Left renal cortex interstitium (tissue), 4 donors: ENCODE measurements at regions not wholly inside any gene's neighbourhood (a gene's known extent, or its start where the extent isn't known, plus 50 kb on each side); places are given as distances from the start of the nearest gene placed in this dataset.

Experiments used
- DNase-seq, 4 donors: peaks; one replicate each; pipeline ENCODE4 v3.0.0-alpha.2; 2013; ENCODE audit warnings: low read depth in 4 of 4, low spot score in 2 of 4, missing footprints in 1 of 4

GRCh38 chr12:53803194-53803593 is 51.4 kb upstream of the CISTR start:
- DNase-seq, result no peak

GRCh38 chr12:53803703-53804102 is 51.9 kb upstream of the CISTR start:
- no peak for DNase-seq

- no peak for DNase-seq
These were observed 52.6 kb upstream of the CISTR start for GRCh38 chr12:53804429-53804828.

GRCh38 chr12:53805067-53805466 is 53.3 kb upstream of the CISTR start:
- DNase-seq, result no peak

GRCh38 chr12:53805791-53806190 is 54.0 kb upstream of the CISTR start:
- DNase-seq, result no peak

GRCh38 chr12:53806721-53807120 is 54.9 kb upstream of the CISTR start:
- DNase-seq, result no peak

GRCh38 chr12:53807322-53807860 is 55.6 kb upstream of the CISTR start:
- DNase-seq, result no peak

GRCh38 chr12:53808023-53808705 is 56.4 kb upstream of the CISTR start:
- DNase-seq, result no peak

GRCh38 chr12:53809005-53809404 is 57.2 kb upstream of the CISTR start:
- no peak for DNase-seq

- no peak for DNase-seq
These were observed 59.2 kb upstream of the CISTR start for GRCh38 chr12:53810950-53811349.

- DNase-seq, result peak in 1 of 4 donors; percentile 29
These were observed 59.8 kb upstream of the CISTR start for GRCh38 chr12:53811606-53812005.

- DNase-seq, result no peak
These were observed 64.7 kb upstream of the CISTR start for GRCh38 chr12:53816360-53817020.

- DNase-seq, result no peak
These were observed 65.2 kb upstream of the CISTR start for GRCh38 chr12:53817021-53817389.

- DNase-seq, result no peak
These were observed 68.9 kb upstream of the CISTR start for GRCh38 chr12:53820514-53821306.

GRCh38 chr12:53824001-53824712 is 72.4 kb upstream of the CISTR start:
- DNase-seq, result no peak

- DNase-seq, result no peak
These were observed 73.7 kb upstream of the CISTR start for GRCh38 chr12:53825246-53826081.

GRCh38 chr12:53827306-53827705 is 75.5 kb upstream of the CISTR start:
- no peak for DNase-seq

- no peak for DNase-seq
These were observed 76.8 kb upstream of the CISTR start for GRCh38 chr12:53828598-53828997.

- DNase-seq, result no peak
These were observed 77.5 kb upstream of the CISTR start for GRCh38 chr12:53829130-53829819.
